ENCODE measurements at regions not wholly inside any gene's neighbourhood (a gene's known extent, or its start where the extent isn't known, plus 50 kb on each side); places are given as distances from the start of the nearest gene placed in this dataset.
"Not testable (repeated sequence)": the region's sequence is repeated elsewhere in the genome, so short reads cannot be mapped to it uniquely, and the experiment has no call there.

GRCh38 chr6:9795880-9796279 is 619.0 kb downstream of the TFAP2A start:
- DNase-seq: no peak
- TF ChIP-seq POLR2A (IDR thresholded peaks at IDR 0.05; ENCODE audit: low read length) (no peak), GATA1 (IDR thresholded peaks at IDR 0.05; ENCODE audit: low read depth, low read length) (no peak)

DNA sequence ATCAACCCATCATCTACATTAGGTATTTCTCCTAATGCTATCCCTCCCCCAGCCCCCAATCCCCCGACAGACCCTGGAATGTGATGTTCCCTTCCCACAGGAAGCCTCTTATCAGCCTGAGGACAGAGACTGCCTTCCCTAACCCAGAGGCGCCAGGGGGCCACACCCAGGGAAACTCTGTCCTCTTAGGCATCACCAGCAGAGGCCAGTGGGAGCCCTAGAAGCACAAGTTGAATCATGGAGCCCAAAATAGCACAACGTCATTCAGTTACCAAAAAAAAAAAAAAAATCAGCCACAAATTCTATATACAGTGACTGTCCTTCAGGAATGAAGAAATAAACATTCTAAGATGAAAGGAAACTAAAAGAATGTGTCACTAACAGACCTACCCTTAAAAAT is 625.7 kb downstream of the TFAP2A start:
- TF ChIP-seq POLR2A (IDR thresholded peaks at IDR 0.05; ENCODE audit: low read length): no peak
- no peak for TF ChIP-seq GATA1 (IDR thresholded peaks at IDR 0.05; ENCODE audit: low read depth, low read length)
- DNase-seq: no peak

DNA sequence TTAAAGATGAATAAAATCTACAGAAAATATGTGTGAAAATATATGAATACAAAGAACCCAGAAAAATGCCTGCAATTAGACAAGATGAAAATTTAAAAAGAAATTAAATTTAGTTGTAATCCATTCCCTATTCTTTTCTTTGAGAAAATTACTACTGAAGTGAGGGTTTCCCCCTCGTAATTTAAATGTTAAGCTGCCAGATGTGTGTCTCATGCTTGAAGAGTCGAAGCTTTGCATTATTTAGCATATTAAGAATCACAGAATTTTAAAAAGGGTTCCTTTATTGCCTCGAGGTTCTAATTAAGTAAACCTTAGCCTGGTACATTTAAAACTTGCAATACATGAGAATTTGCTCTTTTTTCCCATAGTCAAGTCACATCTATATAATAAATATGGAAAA is 630.1 kb downstream of the TFAP2A start:
- no peak for TF ChIP-seq GATA1 (IDR thresholded peaks at IDR 0.05; ENCODE audit: low read depth, low read length)
- no peak for TF ChIP-seq POLR2A (IDR thresholded peaks at IDR 0.05; ENCODE audit: low read length)
- DNase-seq: no peak

DNA sequence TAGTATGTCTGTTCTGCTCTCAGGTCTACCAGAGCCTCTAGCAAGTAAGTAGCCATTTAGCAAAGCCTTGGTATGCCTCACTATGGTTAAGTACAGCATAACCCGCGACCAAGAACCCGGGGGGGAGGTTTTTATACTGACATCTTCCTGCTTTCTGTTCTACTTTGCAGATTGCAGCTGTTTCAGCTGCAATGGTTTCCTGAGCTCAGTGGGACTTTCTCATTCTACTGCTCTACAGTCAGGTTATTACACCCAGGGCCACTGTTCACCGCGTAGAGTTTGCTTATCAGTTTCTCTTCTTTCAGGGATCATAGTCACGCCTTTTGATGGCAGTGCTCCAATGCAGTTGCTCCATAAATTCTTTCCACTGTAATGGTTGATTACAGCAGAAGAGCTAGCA is 631.3 kb downstream of the TFAP2A start:
- DNase-seq: no peak
- TF ChIP-seq GATA1 (IDR thresholded peaks at IDR 0.05; ENCODE audit: low read depth, low read length): no peak
- TF ChIP-seq POLR2A (IDR thresholded peaks at IDR 0.05; ENCODE audit: low read length): no peak

- no peak for DNase-seq
- TF ChIP-seq GATA1 (IDR thresholded peaks at IDR 0.05; ENCODE audit: low read depth, low read length) (no peak), POLR2A (IDR thresholded peaks at IDR 0.05; ENCODE audit: low read length) (no peak)
Observed at GRCh38 chr6:9766240-9766915, 648.5 kb downstream of the TFAP2A start.

DNA sequence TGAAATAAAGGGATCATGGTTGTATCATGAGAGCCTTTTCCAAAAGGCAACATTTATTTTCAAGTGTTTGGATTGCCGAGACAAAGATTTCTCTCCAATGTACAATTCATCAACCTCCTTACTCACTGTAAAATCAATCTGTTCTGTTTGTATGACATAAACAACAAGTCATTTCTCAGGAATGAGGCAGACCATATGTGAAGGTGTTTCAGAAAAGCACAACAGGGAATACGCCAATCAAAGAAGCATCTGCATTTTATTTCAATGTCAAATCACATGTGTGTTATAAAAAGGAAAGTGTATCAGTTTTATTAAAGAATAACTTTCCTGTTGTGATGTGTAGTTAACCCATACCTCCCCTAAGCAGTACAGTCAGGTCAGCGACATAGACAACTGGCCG is 653.7 kb downstream of the TFAP2A start:
- no peak for DNase-seq
- no peak for TF ChIP-seq POLR2A (IDR thresholded peaks at IDR 0.05; ENCODE audit: low read length)
- TF ChIP-seq GATA1 (IDR thresholded peaks at IDR 0.05; ENCODE audit: low read depth, low read length): no peak

GRCh38 chr6:9754515-9754914 is 660.4 kb downstream of the TFAP2A start:
- TF ChIP-seq GATA1 (IDR thresholded peaks at IDR 0.05; ENCODE audit: low read depth, low read length): no peak
- TF ChIP-seq POLR2A (IDR thresholded peaks at IDR 0.05; ENCODE audit: low read length): no peak
- DNase-seq: no peak

GRCh38 chr6:9745966-9746365 is 668.9 kb downstream of the TFAP2A start:
- DNase-seq: no peak
- TF ChIP-seq POLR2A (IDR thresholded peaks at IDR 0.05; ENCODE audit: low read length) (no peak), GATA1 (IDR thresholded peaks at IDR 0.05; ENCODE audit: low read depth, low read length) (no peak)

GRCh38 chr6:9745476-9745875 is 669.4 kb downstream of the TFAP2A start:
- no peak for DNase-seq

GRCh38 chr6:9744119-9744518 is 670.8 kb downstream of the TFAP2A start:
- no peak for TF ChIP-seq POLR2A (IDR thresholded peaks at IDR 0.05; ENCODE audit: low read length)
- TF ChIP-seq GATA1 (IDR thresholded peaks at IDR 0.05; ENCODE audit: low read depth, low read length): no peak
- DNase-seq: no peak

More at GRCh38 chr6:9745476-9745875, 669.4 kb downstream of the TFAP2A start:
- TF ChIP-seq POLR2A (IDR thresholded peaks at IDR 0.05; ENCODE audit: low read length) (no peak), GATA1 (IDR thresholded peaks at IDR 0.05; ENCODE audit: low read depth, low read length) (no peak)

GRCh38 chr6:9732056-9732455 is 682.8 kb downstream of the TFAP2A start:
- no peak for DNase-seq
- TF ChIP-seq GATA1 (IDR thresholded peaks at IDR 0.05; ENCODE audit: low read depth, low read length) (no peak), POLR2A (IDR thresholded peaks at IDR 0.05; ENCODE audit: low read length) (no peak)

GRCh38 chr6:9725776-9726175 is 689.1 kb downstream of the TFAP2A start:
- not testable (repeated sequence) for DNase-seq

DNA sequence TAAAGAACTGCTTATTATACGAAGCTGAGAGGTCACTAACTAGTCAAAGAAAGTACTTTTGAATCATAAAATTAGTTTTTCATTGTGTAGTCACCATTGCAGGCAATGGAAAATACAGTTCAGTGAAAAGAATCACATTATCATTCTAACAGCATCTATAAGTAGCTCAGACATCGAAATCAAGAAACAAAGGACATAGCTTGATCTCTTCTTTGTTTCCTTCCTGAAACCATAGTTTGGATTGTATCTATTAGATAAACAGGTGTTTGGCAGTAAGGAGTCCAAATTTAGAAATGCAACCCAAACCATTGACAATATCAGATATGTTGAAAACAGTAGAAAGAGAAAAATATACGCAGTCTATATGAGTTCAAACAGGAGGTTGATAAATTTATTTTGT is 697.3 kb downstream of the TFAP2A start:
- TF ChIP-seq GATA1 (IDR thresholded peaks at IDR 0.05; ENCODE audit: low read depth, low read length) (no peak), POLR2A (IDR thresholded peaks at IDR 0.05; ENCODE audit: low read length) (no peak)
- DNase-seq: no peak

- TF ChIP-seq POLR2A (IDR thresholded peaks at IDR 0.05; ENCODE audit: low read length) (no peak), GATA1 (IDR thresholded peaks at IDR 0.05; ENCODE audit: low read depth, low read length) (no peak)
- DNase-seq: no peak
Observed at GRCh38 chr6:9711365-9711764, 703.5 kb downstream of the TFAP2A start.

GRCh38 chr6:9710574-9710973 is 704.3 kb downstream of the TFAP2A start:
- no peak for DNase-seq
- no peak for TF ChIP-seq GATA1 (IDR thresholded peaks at IDR 0.05; ENCODE audit: low read depth, low read length)
- TF ChIP-seq POLR2A (IDR thresholded peaks at IDR 0.05; ENCODE audit: low read length): no peak

GRCh38 chr6:9708600-9708999 is 706.3 kb downstream of the TFAP2A start:
- no peak for TF ChIP-seq GATA1 (IDR thresholded peaks at IDR 0.05; ENCODE audit: low read depth, low read length)
- DNase-seq: no peak
